ENCODE measurements at regions not wholly inside any gene's neighbourhood (a gene's known extent, or its start where the extent isn't known, plus 50 kb on each side); places are given as distances from the start of the nearest gene placed in this dataset.

DNA sequence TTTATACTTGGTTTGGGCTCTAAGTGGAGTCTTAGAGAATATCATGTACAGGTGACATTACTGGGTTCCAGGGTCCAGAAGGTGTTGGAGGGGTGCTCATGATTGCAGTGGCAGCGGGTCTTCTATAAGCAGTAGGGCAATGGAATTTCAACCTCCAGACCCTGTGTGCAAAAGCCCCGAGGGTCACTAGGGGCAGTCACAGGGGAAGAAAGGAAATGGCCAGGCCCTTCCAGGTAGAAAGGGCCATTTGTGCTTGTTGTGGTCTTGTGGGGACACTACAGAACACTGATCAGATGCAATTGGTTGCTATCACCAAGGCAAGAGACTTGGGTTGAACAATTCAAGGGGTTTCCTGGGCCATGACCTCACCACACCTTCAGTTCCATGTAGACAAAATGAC is 283.4 kb downstream of the GADD45G start:
- TF ChIP-seq POLR2AphosphoS5 (IDR thresholded peaks at IDR 0.05; ENCODE audit: low read depth) (no peak), NANOG (IDR thresholded peaks at IDR 0.05; ENCODE audit: borderline replicate concordance) (no peak), JUNB (IDR thresholded peaks at IDR 0.05; ENCODE audit: unreplicated experiment) (no peak)
- TF ChIP-seq, protein P1, sequence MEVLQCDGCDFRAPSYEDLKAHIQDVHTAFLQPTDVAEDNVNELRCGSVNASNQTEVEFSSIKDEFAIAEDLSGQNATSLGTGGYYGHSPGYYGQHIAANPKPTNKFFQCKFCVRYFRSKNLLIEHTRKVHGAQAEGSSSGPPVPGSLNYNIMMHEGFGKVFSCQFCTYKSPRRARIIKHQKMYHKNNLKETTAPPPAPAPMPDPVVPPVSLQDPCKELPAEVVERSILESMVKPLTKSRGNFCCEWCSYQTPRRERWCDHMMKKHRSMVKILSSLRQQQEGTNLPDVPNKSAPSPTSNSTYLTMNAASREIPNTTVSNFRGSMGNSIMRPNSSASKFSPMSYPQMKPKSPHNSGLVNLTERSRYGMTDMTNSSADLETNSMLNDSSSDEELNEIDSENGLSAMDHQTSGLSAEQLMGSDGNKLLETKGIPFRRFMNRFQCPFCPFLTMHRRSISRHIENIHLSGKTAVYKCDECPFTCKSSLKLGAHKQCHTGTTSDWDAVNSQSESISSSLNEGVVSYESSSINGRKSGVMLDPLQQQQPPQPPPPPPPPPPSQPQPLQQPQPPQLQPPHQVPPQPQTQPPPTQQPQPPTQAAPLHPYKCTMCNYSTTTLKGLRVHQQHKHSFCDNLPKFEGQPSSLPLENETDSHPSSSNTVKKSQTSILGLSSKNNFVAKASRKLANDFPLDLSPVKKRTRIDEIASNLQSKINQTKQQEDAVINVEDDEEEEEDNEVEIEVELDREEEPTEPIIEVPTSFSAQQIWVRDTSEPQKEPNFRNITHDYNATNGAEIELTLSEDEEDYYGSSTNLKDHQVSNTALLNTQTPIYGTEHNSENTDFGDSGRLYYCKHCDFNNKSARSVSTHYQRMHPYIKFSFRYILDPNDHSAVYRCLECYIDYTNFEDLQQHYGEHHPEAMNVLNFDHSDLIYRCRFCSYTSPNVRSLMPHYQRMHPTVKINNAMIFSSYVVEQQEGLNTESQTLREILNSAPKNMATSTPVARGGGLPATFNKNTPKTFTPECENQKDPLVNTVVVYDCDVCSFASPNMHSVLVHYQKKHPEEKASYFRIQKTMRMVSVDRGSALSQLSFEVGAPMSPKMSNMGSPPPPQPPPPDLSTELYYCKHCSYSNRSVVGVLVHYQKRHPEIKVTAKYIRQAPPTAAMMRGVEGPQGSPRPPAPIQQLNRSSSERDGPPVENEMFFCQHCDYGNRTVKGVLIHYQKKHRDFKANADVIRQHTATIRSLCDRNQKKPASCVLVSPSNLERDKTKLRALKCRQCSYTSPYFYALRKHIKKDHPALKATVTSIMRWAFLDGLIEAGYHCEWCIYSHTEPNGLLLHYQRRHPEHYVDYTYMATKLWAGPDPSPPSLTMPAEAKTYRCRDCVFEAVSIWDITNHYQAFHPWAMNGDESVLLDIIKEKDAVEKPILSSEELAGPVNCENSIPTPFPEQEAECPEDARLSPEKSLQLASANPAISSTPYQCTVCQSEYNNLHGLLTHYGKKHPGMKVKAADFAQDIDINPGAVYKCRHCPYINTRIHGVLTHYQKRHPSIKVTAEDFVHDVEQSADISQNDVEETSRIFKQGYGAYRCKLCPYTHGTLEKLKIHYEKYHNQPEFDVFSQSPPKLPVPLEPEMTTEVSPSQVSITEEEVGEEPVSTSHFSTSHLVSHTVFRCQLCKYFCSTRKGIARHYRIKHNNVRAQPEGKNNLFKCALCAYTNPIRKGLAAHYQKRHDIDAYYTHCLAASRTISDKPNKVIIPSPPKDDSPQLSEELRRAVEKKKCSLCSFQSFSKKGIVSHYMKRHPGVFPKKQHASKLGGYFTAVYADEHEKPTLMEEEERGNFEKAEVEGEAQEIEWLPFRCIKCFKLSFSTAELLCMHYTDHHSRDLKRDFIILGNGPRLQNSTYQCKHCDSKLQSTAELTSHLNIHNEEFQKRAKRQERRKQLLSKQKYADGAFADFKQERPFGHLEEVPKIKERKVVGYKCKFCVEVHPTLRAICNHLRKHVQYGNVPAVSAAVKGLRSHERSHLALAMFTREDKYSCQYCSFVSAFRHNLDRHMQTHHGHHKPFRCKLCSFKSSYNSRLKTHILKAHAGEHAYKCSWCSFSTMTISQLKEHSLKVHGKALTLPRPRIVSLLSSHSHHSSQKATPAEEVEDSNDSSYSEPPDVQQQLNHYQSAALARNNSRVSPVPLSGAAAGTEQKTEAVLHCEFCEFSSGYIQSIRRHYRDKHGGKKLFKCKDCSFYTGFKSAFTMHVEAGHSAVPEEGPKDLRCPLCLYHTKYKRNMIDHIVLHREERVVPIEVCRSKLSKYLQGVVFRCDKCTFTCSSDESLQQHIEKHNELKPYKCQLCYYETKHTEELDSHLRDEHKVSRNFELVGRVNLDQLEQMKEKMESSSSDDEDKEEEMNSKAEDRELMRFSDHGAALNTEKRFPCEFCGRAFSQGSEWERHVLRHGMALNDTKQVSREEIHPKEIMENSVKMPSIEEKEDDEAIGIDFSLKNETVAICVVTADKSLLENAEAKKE (CRISPR knock-in tag; IDR thresholded peaks at IDR 0.05), result no peak
- Histone ChIP-seq H3K4me2 (no peak overlapping the region), H3K27me3 (ENCODE audit: insufficient read depth) (no peaks in the 10 kb centered on the region), H3K9me2 (ENCODE audit: insufficient read depth) (no peaks in the 10 kb centered on the region), H3K4me3 (no peak overlapping the region), H3K4me1 (ENCODE audit: insufficient read depth) (no peaks in the 10 kb centered on the region), H3K27ac (ENCODE audit: low read depth) (no peak overlapping the region), H2AFZ (no peak overlapping the region), H3K79me2 (replicated peaks; ENCODE audit: insufficient read depth) (no peaks in the 10 kb centered on the region), H3K36me3 (ENCODE audit: insufficient read depth) (no peaks in the 10 kb centered on the region), H3F3A (replicated peaks; ENCODE audit: low read depth) (no peaks in the 10 kb centered on the region), H4K20me1 (replicated peaks; ENCODE audit: insufficient read depth) (no peaks in the 10 kb centered on the region)
- DNase-seq (ENCODE audit: low spot score) (no peak), ATAC-seq (no peak)
- H3K4me1 Mint-ChIP-seq, result peaks cover 8% of the 10 kb centered on the region
- peaks cover 6% of the 10 kb centered on the region for H3K27me3 Mint-ChIP-seq (ENCODE audit: insufficient read depth, low read depth, poor library complexity)
- H3K4me3 Mint-ChIP-seq, result no peak overlapping the region
- no peaks in the 10 kb centered on the region for H3K36me3 Mint-ChIP-seq (ENCODE audit: low read depth)
- H3K9me3 Mint-ChIP-seq, result no peaks in the 10 kb centered on the region; the same call in 2 of the 3 replicates
- H3K27ac Mint-ChIP-seq, result no peak overlapping the region

DNA sequence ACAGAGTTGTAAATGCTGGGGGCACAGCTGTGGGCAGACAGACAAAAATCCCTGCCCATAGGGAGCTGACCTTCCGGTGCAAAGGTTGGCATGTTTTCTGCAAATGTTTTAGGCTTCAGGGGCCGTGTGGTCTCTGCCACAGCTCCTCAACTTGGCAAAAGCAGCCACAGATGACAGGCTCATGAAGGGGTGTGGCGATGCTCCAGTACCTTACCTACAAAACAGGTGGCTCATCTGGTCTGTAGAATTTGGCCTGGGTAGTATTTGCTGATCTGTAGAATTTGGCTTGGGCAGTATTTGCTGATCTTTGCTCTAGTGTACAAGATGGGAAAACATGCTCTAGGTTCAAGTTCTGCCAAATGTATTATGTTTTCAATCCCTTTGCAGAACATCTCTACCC is 283.9 kb downstream of the GADD45G start:
- peaks cover 6% of the 10 kb centered on the region for H3K27me3 Mint-ChIP-seq (ENCODE audit: insufficient read depth, low read depth, poor library complexity)
- Histone ChIP-seq H3K4me3 (no peak overlapping the region), H3K4me2 (no peak overlapping the region), H3K27ac (ENCODE audit: low read depth) (no peak overlapping the region), H3K4me1 (ENCODE audit: insufficient read depth) (no peaks in the 10 kb centered on the region), H3K36me3 (ENCODE audit: insufficient read depth) (no peaks in the 10 kb centered on the region), H3K27me3 (ENCODE audit: insufficient read depth) (no peaks in the 10 kb centered on the region), H3K9me2 (ENCODE audit: insufficient read depth) (no peaks in the 10 kb centered on the region), H4K20me1 (replicated peaks; ENCODE audit: insufficient read depth) (no peaks in the 10 kb centered on the region), H2AFZ (no peak overlapping the region), H3K79me2 (replicated peaks; ENCODE audit: insufficient read depth) (no peaks in the 10 kb centered on the region), H3F3A (replicated peaks; ENCODE audit: low read depth) (no peaks in the 10 kb centered on the region)
- H3K36me3 Mint-ChIP-seq (ENCODE audit: low read depth), result no peaks in the 10 kb centered on the region
- H3K4me1 Mint-ChIP-seq, result peaks cover 8% of the 10 kb centered on the region
- no peak for ATAC-seq
- H3K4me3 Mint-ChIP-seq, result no peak overlapping the region
- no peak overlapping the region for H3K27ac Mint-ChIP-seq
- no peak for DNase-seq (ENCODE audit: low spot score)
- H3K9me3 Mint-ChIP-seq, result no peaks in the 10 kb centered on the region; the same call in 2 of the 3 replicates
- TF ChIP-seq ZNF331 (CRISPR knock-in tag; IDR thresholded peaks at IDR 0.05; ENCODE audit: low read depth) (no peak), STAT1 (IDR thresholded peaks at IDR 0.05; ENCODE audit: unreplicated experiment) (no peak), EZH2 (IDR thresholded peaks at IDR 0.05; ENCODE audit: low read depth, unreplicated experiment) (no peak), JUNB (IDR thresholded peaks at IDR 0.05; ENCODE audit: unreplicated experiment) (no peak), CREB1 (CRISPR knock-in tag; IDR thresholded peaks at IDR 0.05; ENCODE audit: low read depth) (no peak)
- TF ChIP-seq, protein P2, sequence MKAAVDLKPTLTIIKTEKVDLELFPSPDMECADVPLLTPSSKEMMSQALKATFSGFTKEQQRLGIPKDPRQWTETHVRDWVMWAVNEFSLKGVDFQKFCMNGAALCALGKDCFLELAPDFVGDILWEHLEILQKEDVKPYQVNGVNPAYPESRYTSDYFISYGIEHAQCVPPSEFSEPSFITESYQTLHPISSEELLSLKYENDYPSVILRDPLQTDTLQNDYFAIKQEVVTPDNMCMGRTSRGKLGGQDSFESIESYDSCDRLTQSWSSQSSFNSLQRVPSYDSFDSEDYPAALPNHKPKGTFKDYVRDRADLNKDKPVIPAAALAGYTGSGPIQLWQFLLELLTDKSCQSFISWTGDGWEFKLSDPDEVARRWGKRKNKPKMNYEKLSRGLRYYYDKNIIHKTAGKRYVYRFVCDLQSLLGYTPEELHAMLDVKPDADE (IDR thresholded peaks at IDR 0.05), result no peak
- TF ChIP-seq, protein P3, sequence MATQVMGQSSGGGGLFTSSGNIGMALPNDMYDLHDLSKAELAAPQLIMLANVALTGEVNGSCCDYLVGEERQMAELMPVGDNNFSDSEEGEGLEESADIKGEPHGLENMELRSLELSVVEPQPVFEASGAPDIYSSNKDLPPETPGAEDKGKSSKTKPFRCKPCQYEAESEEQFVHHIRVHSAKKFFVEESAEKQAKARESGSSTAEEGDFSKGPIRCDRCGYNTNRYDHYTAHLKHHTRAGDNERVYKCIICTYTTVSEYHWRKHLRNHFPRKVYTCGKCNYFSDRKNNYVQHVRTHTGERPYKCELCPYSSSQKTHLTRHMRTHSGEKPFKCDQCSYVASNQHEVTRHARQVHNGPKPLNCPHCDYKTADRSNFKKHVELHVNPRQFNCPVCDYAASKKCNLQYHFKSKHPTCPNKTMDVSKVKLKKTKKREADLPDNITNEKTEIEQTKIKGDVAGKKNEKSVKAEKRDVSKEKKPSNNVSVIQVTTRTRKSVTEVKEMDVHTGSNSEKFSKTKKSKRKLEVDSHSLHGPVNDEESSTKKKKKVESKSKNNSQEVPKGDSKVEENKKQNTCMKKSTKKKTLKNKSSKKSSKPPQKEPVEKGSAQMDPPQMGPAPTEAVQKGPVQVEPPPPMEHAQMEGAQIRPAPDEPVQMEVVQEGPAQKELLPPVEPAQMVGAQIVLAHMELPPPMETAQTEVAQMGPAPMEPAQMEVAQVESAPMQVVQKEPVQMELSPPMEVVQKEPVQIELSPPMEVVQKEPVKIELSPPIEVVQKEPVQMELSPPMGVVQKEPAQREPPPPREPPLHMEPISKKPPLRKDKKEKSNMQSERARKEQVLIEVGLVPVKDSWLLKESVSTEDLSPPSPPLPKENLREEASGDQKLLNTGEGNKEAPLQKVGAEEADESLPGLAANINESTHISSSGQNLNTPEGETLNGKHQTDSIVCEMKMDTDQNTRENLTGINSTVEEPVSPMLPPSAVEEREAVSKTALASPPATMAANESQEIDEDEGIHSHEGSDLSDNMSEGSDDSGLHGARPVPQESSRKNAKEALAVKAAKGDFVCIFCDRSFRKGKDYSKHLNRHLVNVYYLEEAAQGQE (IDR thresholded peaks at IDR 0.05; ENCODE audit: unreplicated experiment), result no peak

Measured in GM23338 (cell line).